Panc1 (cell line): ENCODE measurements at regions not wholly inside any gene's neighbourhood (a gene's known extent, or its start where the extent isn't known, plus 50 kb on each side); places are given as distances from the start of the nearest gene placed in this dataset.

ENCODE experiments used
- POLR2AphosphoS5 ChIP-seq: IDR thresholded peaks from 2 replicates; pipeline ENCODE4 v1.6.1; 2012; ENCODE audit warnings: mild to moderate bottlenecking, low read depth, low read length, moderate library complexity
- SIN3A ChIP-seq: IDR thresholded peaks from 2 replicates; pipeline ENCODE4 v1.6.1; 2012; ENCODE audit warnings: low read depth, mild to moderate bottlenecking, low read length, moderate library complexity, borderline replicate concordance; ENCODE audit not compliant: insufficient read depth
- TCF7L2 ChIP-seq: IDR thresholded peaks from 2 replicates; pipeline ENCODE4 v1.6.1; 2011; ENCODE audit warnings: mild to moderate bottlenecking, low read depth, low read length, inconsistent platforms
- TF ChIP-seq, protein P1 (sequence below): fragments of 450-650 bp; IDR thresholded peaks from 2 replicates; pipeline ENCODE4 v1.5.1; 2017; ENCODE audit warnings: mild to moderate bottlenecking
- TF ChIP-seq, protein P2 (sequence below), 2 experiments: IDR thresholded peaks; 2 replicates each; pipeline ENCODE4 v1.6.1; 2011 to 2012; ENCODE audit warnings: low read depth in 2 of 2, control low read depth in 1 of 2, low read length in 1 of 2, mild to moderate bottlenecking in 1 of 2, moderate library complexity in 1 of 2; ENCODE audit not compliant: insufficient read depth in 1 of 2

DNA sequence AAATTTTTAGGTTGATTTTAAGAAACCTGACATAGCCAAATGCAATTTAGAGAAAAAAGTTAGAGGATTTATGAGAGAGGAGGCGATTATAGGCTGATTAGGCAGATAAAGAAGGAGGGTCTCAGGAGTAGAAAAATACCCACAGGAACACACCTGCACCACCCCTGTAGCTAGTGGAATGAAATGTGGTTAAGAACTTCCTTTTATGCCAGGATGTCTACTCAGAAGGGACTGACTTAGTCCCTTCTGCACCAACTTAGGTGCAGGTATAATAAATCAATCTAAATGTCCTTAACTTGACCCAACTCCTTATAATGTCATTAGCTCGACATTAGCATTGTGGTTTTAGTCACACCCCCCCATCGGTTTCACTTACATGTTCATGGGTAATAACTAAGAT, 1274.5 kb upstream of the TMEFF2 start:
- TF ChIP-seq, protein P1, sequence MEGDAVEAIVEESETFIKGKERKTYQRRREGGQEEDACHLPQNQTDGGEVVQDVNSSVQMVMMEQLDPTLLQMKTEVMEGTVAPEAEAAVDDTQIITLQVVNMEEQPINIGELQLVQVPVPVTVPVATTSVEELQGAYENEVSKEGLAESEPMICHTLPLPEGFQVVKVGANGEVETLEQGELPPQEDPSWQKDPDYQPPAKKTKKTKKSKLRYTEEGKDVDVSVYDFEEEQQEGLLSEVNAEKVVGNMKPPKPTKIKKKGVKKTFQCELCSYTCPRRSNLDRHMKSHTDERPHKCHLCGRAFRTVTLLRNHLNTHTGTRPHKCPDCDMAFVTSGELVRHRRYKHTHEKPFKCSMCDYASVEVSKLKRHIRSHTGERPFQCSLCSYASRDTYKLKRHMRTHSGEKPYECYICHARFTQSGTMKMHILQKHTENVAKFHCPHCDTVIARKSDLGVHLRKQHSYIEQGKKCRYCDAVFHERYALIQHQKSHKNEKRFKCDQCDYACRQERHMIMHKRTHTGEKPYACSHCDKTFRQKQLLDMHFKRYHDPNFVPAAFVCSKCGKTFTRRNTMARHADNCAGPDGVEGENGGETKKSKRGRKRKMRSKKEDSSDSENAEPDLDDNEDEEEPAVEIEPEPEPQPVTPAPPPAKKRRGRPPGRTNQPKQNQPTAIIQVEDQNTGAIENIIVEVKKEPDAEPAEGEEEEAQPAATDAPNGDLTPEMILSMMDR, result no peak
- TF ChIP-seq POLR2AphosphoS5 (no peak), SIN3A (no peak), TCF7L2 (no peak)
- TF ChIP-seq, protein P2, sequence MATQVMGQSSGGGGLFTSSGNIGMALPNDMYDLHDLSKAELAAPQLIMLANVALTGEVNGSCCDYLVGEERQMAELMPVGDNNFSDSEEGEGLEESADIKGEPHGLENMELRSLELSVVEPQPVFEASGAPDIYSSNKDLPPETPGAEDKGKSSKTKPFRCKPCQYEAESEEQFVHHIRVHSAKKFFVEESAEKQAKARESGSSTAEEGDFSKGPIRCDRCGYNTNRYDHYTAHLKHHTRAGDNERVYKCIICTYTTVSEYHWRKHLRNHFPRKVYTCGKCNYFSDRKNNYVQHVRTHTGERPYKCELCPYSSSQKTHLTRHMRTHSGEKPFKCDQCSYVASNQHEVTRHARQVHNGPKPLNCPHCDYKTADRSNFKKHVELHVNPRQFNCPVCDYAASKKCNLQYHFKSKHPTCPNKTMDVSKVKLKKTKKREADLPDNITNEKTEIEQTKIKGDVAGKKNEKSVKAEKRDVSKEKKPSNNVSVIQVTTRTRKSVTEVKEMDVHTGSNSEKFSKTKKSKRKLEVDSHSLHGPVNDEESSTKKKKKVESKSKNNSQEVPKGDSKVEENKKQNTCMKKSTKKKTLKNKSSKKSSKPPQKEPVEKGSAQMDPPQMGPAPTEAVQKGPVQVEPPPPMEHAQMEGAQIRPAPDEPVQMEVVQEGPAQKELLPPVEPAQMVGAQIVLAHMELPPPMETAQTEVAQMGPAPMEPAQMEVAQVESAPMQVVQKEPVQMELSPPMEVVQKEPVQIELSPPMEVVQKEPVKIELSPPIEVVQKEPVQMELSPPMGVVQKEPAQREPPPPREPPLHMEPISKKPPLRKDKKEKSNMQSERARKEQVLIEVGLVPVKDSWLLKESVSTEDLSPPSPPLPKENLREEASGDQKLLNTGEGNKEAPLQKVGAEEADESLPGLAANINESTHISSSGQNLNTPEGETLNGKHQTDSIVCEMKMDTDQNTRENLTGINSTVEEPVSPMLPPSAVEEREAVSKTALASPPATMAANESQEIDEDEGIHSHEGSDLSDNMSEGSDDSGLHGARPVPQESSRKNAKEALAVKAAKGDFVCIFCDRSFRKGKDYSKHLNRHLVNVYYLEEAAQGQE (IDR thresholded peaks at IDR 0.05; ENCODE audit: insufficient read depth in 1 of 2, low read depth in 2 of 2, low read length in 1 of 2), result no peak
